ENCODE measurements at regions not wholly inside any gene's neighbourhood (a gene's known extent, or its start where the extent isn't known, plus 50 kb on each side); places are given as distances from the start of the nearest gene placed in this dataset.

GRCh38 chr19:28537896-28538295 is 675.1 kb downstream of the UQCRFS1 start:
- POLR2A ChIA-PET, result no interaction called here
- CTCF ChIA-PET, result no interaction called here

DNA sequence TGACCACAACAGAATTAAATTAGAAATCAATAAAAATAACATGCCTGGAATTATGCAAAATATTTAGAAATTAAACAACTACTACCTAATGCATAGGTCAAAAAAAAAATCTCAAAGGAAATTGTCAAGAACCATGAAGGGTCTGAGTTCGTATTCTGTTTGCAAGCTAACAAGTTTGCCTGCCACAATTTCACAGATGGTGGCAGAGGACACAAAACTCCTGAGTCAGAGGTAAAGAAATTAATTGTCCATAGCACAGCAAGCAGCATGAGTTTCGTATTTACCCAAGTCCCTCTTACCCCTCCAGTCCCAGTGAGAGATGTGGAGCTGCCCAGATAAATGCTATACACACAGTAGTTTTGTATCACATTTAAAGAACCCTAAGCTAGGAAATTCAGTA is 675.9 kb downstream of the UQCRFS1 start:
- DNase-seq (no peak), ATAC-seq (ENCODE audit: low read depth) (no peak)
- H3K36me3 Mint-ChIP-seq (ENCODE audit: low read depth), result no peaks in the 10 kb centered on the region
- no peak overlapping the region for H3K4me3 Mint-ChIP-seq
- no peak overlapping the region for H3K27ac Mint-ChIP-seq
- no peak for TF ChIP-seq CTCF (IDR thresholded peaks at IDR 0.05)
- ChIA-PET POLR2A (no interaction called here), CTCF (no interaction called here)
- peaks cover 14% of the 10 kb centered on the region for H3K9me3 Mint-ChIP-seq
- H3K4me1 Mint-ChIP-seq, result no peaks in the 10 kb centered on the region
- intact Hi-C loops (cut with micrococcal nuclease), result no loop called here
- no peaks in the 10 kb centered on the region for H3K27me3 Mint-ChIP-seq

More at GRCh38 chr19:28537896-28538295, 675.1 kb downstream of the UQCRFS1 start:
- Mint-ChIP-seq H3K27me3 (no peaks in the 10 kb centered on the region), H3K36me3 (ENCODE audit: low read depth) (no peaks in the 10 kb centered on the region), H3K27ac (no peak overlapping the region), H3K9me3 (peaks cover 11% of the 10 kb centered on the region), H3K4me1 (peaks cover 3% of the 10 kb centered on the region), H3K4me3 (no peak overlapping the region)
- DNase-seq, result no peak
- TF ChIP-seq CTCF (IDR thresholded peaks at IDR 0.05), result no peak
- ATAC-seq (ENCODE audit: low read depth), result no peak
- intact Hi-C loops (cut with micrococcal nuclease), result no loop called here

DNA sequence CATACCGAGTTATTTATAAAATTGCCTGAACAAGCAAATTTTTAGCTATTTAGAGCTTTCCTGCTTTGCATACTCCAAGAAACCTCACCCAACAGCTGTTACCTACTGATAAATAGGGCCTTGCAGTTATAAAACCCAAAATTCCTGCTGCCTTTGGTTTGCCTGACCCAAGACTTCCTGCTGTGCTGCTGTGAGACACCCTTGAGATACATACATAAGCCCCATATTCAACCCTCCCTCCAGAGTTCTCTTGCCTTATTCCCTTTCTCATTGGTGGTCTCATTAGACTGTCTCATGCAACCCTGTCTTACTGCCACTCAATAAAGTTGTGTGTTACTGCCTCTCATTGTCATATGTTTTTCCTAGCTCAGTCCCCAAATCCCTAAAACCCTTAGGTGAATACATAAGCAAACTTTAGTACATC is 677.6 kb downstream of the UQCRFS1 start:
- no peak for TF ChIP-seq CTCF (IDR thresholded peaks at IDR 0.05)
- POLR2A ChIA-PET, result no interaction called here

GRCh38 chr19:28534766-28535351 is 678.1 kb downstream of the UQCRFS1 start:
- CTCF ChIA-PET, result no interaction called here
- no peak for ATAC-seq (ENCODE audit: low read depth)
- no peaks in the 10 kb centered on the region for H3K4me1 Mint-ChIP-seq
- H3K9me3 Mint-ChIP-seq, result peaks cover 20% of the 10 kb centered on the region
- H3K27ac Mint-ChIP-seq, result no peak overlapping the region
- no peaks in the 10 kb centered on the region for H3K27me3 Mint-ChIP-seq
- no peak for TF ChIP-seq CTCF (IDR thresholded peaks at IDR 0.05)
- POLR2A ChIA-PET, result no interaction called here
- H3K36me3 Mint-ChIP-seq (ENCODE audit: low read depth), result no peaks in the 10 kb centered on the region
- no peak for DNase-seq
- no peak overlapping the region for H3K4me3 Mint-ChIP-seq
- intact Hi-C loops (cut with micrococcal nuclease), result no loop called here

More for the DNA sequence above, 677.6 kb downstream of the UQCRFS1 start:
- Mint-ChIP-seq H3K36me3 (ENCODE audit: low read depth) (no peaks in the 10 kb centered on the region), H3K4me3 (no peak overlapping the region), H3K27me3 (no peaks in the 10 kb centered on the region), H3K4me1 (no peaks in the 10 kb centered on the region), H3K27ac (no peak overlapping the region), H3K9me3 (peaks cover 18% of the 10 kb centered on the region)
- ATAC-seq (ENCODE audit: low read depth), result no peak
- intact Hi-C loops (cut with micrococcal nuclease), result no loop called here
- CTCF ChIA-PET, result no interaction called here
- DNase-seq, result no peak

DNA sequence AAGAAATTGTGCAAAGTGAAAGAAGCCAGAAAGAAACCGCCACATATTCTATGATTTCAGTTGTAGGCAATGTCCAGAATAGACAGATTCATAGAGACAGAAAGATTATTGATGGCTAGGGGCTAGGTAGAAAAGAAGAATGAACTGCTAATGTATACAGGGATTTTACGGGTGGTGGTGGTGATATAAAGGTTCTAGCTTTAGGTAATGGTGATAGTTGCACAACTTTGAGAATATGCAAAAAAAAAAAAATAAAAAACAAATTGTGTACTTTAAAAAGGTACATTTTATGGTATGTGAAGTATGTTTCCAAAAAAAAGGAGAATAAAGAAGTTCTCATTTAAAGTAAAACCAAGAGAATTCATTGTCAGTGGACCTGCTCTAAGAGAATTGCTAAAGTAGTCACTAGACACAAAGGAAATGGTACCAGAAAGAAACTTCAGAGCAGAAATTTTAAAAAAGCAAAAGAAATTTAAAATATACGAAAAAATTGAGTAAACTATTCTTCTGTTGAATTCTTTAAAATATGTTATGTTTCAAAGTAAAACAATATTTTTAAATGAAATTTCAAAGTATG is 680.1 kb downstream of the UQCRFS1 start:
- Mint-ChIP-seq H3K27me3 (no peaks in the 10 kb centered on the region), H3K9me3 (peaks cover 17% of the 10 kb centered on the region), H3K27ac (no peak overlapping the region), H3K36me3 (ENCODE audit: low read depth) (no peaks in the 10 kb centered on the region), H3K4me1 (no peaks in the 10 kb centered on the region), H3K4me3 (no peak overlapping the region)
- no peak for ATAC-seq (ENCODE audit: low read depth)
- intact Hi-C loops (cut with micrococcal nuclease), result no loop called here
- ChIA-PET POLR2A (no interaction called here), CTCF (no interaction called here)
- no peak for DNase-seq
- TF ChIP-seq CTCF (IDR thresholded peaks at IDR 0.05), result no peak
